HG02588 (cell line): ENCODE measurements at regions not wholly inside any gene's neighbourhood (a gene's known extent, or its start where the extent isn't known, plus 50 kb on each side); places are given as distances from the start of the nearest gene placed in this dataset.
"Not testable (repeated sequence)": the region's sequence is repeated elsewhere in the genome, so short reads cannot be mapped to it uniquely, and the experiment has no call there.

Source experiments
- ATAC-seq: cut with Tn5 transposase; IDR thresholded peaks from one replicate; pipeline ENCODE4 v1.9.1; 2021; ENCODE audit warnings: mild to moderate bottlenecking, moderate library complexity; ENCODE audit not compliant: unreplicated experiment

GRCh38 chr1:181324797-181325616 is 158.3 kb upstream of the CACNA1E start:
- no peak for ATAC-seq

- ATAC-seq: not testable (repeated sequence)
Observed at GRCh38 chr1:181325765-181326164, 157.6 kb upstream of the CACNA1E start.

- ATAC-seq: no peak
Observed at GRCh38 chr1:181326348-181326747, 157.0 kb upstream of the CACNA1E start.

GRCh38 chr1:181327796-181328195 is 155.5 kb upstream of the CACNA1E start:
- ATAC-seq: no peak

GRCh38 chr1:181334724-181335123 is 148.6 kb upstream of the CACNA1E start:
- ATAC-seq: no peak

DNA sequence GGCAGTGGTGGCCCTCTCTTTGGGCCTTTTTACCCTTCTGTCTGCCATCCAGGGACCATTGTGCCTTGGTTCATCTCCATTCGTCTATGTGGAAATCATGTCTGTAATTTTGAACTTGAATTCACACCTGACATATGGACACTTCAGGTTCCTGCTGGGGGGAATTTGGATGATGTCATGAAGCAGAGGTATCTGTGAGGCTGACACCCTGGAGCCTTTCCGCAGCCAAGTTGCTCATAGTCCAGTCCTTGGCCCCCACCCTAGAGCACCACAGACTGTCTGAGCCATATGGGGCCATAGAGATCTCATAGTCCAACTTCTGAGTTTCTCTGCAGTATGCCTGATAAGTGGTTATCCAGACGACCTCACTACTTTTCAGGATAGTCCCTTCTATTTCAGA is 147.7 kb upstream of the CACNA1E start:
- no peak for ATAC-seq

DNA sequence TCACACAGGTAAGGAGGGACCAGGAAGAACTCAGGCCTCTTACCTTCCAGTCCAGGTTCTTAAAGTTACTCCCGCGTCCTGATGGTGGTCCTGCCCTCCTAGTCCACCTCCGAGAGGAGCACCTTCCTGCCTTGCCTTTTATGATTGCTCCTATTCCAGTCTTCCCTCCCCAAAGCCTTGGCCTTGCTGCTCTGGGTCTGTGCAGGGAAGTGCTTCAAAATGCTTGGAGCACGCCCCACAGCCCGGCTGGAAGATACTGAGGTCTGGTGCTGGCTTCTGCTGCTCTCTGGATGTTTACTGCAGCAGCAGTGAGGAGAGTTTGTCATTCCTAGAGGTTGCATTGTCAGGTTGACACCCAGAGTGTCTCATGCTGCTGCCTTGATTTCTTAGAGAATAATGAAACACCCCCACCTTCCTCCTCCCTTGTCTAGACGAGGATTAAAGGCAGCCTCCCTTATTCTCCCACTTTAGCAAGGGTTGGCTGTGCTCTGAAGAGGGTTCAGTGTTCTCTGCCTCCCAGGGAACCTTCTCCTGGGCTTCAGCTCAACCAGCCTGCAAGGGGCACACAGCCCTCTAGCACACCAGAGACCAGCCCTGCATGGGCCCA is 142.2 kb upstream of the CACNA1E start:
- no peak for ATAC-seq

DNA sequence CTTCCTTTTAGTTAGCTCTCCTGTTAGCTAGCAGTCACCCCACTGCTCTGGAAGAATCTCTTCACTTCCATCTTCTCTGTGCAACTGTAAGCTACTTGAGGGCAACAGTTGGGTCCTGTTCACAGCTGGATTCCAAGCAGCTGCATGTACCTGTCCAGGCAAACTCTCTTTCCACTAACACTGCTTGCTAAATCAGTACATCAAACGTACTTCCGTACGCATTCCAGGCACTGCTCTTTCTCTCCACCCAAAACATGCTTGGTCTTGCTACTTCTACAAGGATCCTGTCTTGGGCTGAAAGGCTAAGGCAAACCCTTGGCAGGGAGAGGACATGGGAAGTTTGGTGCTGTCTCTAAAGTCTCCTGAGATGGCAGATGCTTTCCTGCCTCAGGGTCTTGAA is 139.2 kb upstream of the CACNA1E start:
- no peak for ATAC-seq

DNA sequence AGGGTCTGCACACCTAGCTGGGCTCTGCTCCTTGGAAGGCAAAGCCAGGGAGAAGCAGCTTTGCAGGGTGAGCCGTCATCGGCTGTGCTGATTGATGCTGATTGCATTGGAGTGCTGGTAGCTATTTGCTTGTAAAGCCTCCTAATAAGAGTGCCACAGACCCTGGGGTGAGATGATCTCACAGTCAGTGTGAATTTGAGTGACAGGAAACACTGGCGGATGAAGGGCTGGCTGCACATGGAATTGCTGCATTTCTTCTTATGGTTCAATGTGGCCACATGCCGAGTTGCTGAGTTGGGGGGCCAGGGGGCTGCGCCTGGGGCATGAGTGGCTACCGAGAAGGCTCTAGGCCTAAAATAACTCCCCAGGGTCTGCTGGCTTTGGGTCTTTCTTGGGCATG is 138.2 kb upstream of the CACNA1E start:
- ATAC-seq: no peak

- ATAC-seq: no peak
Observed at GRCh38 chr1:181347495-181348390, 135.6 kb upstream of the CACNA1E start.

DNA sequence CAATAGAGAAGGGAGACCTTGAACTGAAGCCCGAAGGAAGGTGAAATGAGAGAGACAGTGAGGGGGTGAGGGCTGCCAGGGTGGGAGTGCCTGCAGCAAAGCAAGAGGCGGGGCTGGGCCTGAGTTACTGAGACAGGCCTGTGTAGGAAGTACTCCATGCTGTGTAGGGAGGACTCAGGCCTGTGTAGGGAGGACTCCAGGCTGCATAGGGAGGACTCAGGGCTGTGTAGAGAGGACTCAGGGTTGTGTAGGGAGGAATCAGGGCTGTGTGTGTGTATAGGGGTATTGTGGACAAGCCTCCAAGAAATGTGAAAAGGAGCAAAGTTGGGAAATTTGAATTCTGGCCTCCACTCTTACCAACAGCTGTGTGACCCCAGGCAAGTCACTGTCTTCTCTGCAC is 133.8 kb upstream of the CACNA1E start:
- ATAC-seq: no peak

- ATAC-seq: no peak
Observed at GRCh38 chr1:181350131-181350530, 133.2 kb upstream of the CACNA1E start.

DNA sequence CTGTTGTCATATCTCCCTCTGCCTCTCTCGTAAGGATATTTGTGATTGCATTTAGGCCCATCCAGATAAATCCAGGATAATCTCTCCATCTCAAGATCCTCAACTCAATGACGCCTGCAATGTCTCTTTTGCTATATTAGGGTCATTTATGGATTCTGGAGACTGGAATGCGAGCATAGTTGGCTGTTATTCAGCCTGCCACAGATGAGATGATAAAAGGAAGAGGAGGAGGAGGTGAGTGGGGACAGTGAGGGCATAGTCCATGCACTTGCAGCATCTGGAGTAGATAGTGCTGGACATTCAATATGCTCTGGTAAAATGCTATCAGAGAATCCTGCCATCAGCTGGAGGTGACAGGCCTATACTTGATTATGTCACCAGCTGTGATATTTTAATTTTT is 131.6 kb upstream of the CACNA1E start:
- no peak for ATAC-seq

- no peak for ATAC-seq
Observed at GRCh38 chr1:181352695-181353094, 130.6 kb upstream of the CACNA1E start.

DNA sequence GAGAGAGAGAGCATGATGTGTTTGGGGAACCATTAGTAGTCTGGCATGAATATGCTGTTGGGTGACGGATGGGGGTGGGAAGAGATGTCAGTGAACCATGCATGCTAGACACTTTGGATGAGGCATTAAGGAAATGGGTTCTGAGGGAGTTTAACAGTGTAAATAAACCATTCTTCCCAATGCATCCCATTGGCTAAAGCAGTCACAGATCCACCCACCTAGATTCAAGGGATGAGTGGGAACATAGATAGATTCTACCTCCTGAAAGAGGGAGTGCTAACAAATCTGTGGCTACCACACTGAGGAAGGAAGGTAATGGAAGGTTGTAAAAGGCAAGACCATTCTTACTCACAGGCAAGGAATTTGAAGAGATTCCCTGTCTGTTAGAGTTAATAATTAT is 129.8 kb upstream of the CACNA1E start:
- no peak for ATAC-seq

- no peak for ATAC-seq
Observed at GRCh38 chr1:181354865-181355264, 128.5 kb upstream of the CACNA1E start.

DNA sequence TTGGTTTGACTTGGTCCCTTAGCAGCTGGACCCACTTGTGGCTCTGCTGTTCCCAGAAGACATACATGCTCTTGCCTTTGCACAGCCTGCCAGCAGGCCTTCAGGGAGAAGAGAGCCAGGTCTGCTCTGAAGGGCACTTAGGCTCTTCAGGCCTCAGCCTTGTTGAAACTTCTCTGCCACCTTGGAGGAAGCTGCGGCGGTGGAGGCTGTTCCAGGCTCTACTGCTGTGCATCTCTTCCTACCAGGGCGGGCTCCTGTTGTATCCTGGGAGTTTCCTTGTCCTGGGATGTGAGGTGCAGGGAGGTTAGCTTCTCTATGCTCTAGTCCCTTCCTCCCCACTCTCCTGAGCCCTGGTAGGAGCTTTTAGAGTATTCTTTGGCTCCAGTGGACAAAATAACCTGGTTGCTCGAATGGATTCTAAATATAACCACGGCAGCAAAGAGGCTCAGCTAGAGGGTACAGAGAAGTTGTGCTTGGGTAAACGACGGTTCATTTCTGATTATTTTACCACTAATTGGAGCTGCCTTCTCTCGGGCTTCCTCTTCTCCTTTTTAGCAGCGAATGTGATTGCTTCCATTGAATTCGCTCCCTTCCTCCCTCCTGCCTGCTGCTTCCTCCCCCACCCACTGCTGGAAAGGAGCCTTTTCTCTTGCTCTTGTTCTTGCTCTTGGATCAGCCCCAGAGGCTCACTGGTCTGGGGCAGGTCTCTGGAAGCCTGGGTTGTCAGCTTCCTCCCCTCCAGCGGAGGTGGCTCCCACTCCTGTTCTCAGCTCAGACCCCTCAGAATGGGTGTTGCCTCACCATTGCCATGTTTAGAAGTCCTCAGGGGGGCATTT is 126.6 kb upstream of the CACNA1E start:
- no peak for ATAC-seq

DNA sequence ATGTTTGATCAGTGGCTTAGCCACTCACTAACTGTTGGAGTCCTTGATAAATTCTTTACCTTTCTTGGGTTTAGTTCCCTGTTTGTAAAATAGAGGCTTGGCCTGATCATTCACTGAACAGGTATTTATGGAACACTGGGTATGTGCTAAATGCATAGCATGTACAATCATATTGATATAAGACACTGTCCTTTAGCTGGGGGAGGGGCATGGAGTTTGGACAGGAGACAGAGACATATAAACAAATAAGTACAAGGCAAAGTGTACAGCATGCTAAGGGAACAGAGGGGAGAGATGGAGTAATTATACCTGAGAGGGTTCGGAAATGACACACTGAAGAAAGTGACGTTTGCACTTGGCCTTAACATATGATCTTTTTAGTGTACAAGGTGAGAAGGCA is 124.3 kb upstream of the CACNA1E start:
- no peak for ATAC-seq

GRCh38 chr1:181364801-181365200 is 118.5 kb upstream of the CACNA1E start:
- no peak for ATAC-seq

DNA sequence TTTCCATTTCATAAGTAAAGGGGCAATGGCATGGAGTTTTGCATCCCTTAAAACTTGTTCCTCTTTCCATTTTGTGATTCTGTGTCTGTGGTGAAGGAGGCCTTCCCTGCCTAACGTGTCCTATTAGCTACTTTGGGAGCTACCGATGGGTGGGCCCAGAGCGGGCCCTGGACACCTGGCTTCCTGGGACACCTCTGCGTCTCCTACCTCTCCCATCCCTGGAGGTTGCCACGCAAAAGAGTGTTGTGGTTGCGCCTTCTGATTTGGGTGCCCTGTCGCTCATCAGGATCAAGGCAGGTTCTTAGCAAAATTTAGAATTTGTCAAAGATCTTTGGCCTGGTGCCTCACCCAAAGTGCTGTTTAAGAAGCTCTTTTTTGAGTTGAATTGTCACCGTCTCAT is 116.4 kb upstream of the CACNA1E start:
- ATAC-seq: no peak

- no peak for ATAC-seq
Observed at GRCh38 chr1:181369416-181369815, 113.9 kb upstream of the CACNA1E start.
